ENCODE measurements at regions not wholly inside any gene's neighbourhood (a gene's known extent, or its start where the extent isn't known, plus 50 kb on each side); places are given as distances from the start of the nearest gene placed in this dataset.
"Not testable (repeated sequence)": the region's sequence is repeated elsewhere in the genome, so short reads cannot be mapped to it uniquely, and the experiment has no call there.

- no peak for DNase-seq (ENCODE audit: low read depth)
These were observed 54.0 kb upstream of the BBX start for GRCh38 chr3:107468782-107469181.

DNA sequence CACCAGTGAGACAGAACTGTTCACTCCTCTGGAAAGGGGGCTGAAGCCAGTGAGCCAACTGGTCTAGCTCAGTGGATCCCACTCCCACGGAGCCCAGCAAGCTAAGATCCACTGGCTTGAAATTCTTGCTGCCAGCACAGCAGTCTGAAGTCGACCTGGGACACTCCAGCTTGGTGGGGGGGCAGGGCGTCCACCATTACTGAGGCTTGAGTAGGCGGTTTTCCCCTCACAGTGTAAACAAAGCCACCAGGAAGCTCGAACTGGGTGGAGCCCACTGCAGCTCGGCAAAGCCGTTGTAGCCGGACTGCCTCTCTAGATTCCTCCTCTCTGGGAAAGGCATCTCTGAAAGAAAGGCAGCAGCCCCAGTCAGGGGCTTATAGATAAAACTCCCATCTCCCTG lies 52.3 kb upstream of the BBX start:
- not testable (repeated sequence) for DNase-seq (ENCODE audit: low read depth)

All from activated T-helper 9 cell treated with anti-CD3 and anti-CD28 coated beads, Interleukin-2, amount 50 U/mL, for 16 hours (primary cell).